Sigmoid colon (tissue), 4 donors: ENCODE measurements at regions not wholly inside any gene's neighbourhood (a gene's known extent, or its start where the extent isn't known, plus 50 kb on each side); places are given as distances from the start of the nearest gene placed in this dataset.

Experiments used
- CTCF ChIP-seq, 4 experiments: fragments of 450-650 bp in 3 of 4; fragments of 200-600 bp in 1 of 4; IDR thresholded peaks; one replicate each; pipeline ENCODE4 v1.5.1; 2016 to 2019; ENCODE audit warnings: antibody characterized with exemption in 4 of 4, mild to moderate bottlenecking in 3 of 4, moderate library complexity in 2 of 4
- EP300 ChIP-seq, 4 donors: sonication (generic); formaldehyde crosslinking; IDR thresholded peaks; one replicate each; pipeline ENCODE4 v1.6.1; 2017; ENCODE audit warnings: antibody characterized with exemption in 4 of 4
- POLR2AphosphoS5 ChIP-seq, 4 donors: sonication (generic); formaldehyde crosslinking; IDR thresholded peaks; one replicate each; pipeline ENCODE4 v1.6.1; 2017; ENCODE audit warnings: antibody characterized with exemption in 4 of 4

- TF ChIP-seq CTCF (IDR thresholded peaks at IDR 0.05), result no peak
- no peak for TF ChIP-seq EP300 (IDR thresholded peaks at IDR 0.05)
- TF ChIP-seq POLR2AphosphoS5 (IDR thresholded peaks at IDR 0.05), result no peak
Observed at GRCh38 chr20:12455148-12455547, 537.5 kb downstream of the BTBD3 start.
